HFFc6 (cell line): ENCODE measurements at regions not wholly inside any gene's neighbourhood (a gene's known extent, or its start where the extent isn't known, plus 50 kb on each side); places are given as distances from the start of the nearest gene placed in this dataset.
A peak's percentile ranks its signal among the peaks of the same experiment; 100 is the strongest.

ENCODE experiments used
- DNase-seq: peaks from one replicate; pipeline ENCODE4 v3.0.0-alpha.2; 2018
- H3K27ac Mint-ChIP-seq: 2 replicates; pipeline ENCODE4 v1.8.0; 2020; ENCODE audit warnings: mild to moderate bottlenecking, mixed read lengths
- H3K27me3 Mint-ChIP-seq: 2 replicates; pipeline ENCODE4 v1.8.0; 2021; ENCODE audit warnings: mild to moderate bottlenecking, moderate library complexity, mixed read lengths; ENCODE audit not compliant: insufficient read depth
- H3K36me3 Mint-ChIP-seq: 2 replicates; pipeline ENCODE4 v1.8.0; 2021; ENCODE audit warnings: low read depth, mixed read lengths
- H3K4me1 Mint-ChIP-seq: 2 replicates; pipeline ENCODE4 v1.8.0; 2020; ENCODE audit warnings: low read depth, mixed read lengths
- H3K4me3 Mint-ChIP-seq: 2 replicates; pipeline ENCODE4 v1.8.0; 2020; ENCODE audit warnings: mild to moderate bottlenecking, moderate library complexity, mixed read lengths
- H3K9me3 Mint-ChIP-seq: 2 replicates; pipeline ENCODE4 v1.8.0; 2020; ENCODE audit warnings: mild to moderate bottlenecking, mixed read lengths
- CTCF ChIP-seq: fragments of 200-600 bp; sonication (generic); IDR thresholded peaks from 2 replicates; pipeline ENCODE4 v1.5.0; 2021; ENCODE audit warnings: antibody characterized with exemption, mild to moderate bottlenecking

DNA sequence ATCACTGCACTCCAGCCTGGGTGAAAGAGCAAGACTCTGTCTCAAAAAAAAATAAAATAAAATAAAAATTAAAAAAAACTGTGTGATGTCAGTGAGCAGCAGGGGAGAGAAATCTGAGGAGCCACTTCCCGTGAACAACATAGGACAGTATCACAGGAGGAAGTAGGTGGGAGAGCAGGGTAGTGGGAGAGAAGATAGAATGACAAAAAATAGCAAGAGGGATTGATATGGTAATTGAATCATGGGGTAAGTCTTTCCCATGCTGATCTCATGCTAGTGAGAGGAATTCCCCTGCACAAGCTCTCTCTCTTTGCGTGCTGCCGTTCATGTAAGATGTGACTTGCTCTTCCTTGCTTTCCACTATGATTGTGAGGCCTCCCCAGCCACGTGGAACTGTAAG is 81.6 kb upstream of the PBX1 start:
- Mint-ChIP-seq H3K4me3 (no peak overlapping the region), H3K27me3 (no peaks in the 10 kb centered on the region), H3K4me1 (no peaks in the 10 kb centered on the region), H3K36me3 (no peaks in the 10 kb centered on the region), H3K27ac (no peak overlapping the region), H3K9me3 (no peaks in the 10 kb centered on the region)
- no peak for DNase-seq
- no peak for TF ChIP-seq CTCF

DNA sequence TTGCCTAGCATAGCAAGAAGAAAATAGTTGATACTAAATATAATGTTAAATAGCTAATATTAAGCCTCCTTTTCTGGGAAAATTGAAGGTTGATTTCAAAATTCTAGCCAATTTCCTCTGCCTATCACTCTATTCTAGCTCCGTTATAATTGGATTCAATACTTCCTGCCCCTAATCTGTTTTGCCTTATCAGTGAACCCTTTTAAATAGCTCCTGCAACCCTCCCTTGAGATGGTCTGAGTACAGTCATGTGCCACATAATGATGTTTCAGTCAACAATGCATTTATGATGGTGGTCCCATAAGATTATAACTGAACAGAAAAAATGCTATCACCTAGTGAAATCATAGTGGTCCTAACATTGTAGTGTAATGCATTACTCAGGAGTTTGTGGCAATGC is 79.7 kb upstream of the PBX1 start:
- Mint-ChIP-seq H3K36me3 (no peaks in the 10 kb centered on the region), H3K9me3 (no peaks in the 10 kb centered on the region), H3K27ac (no peak overlapping the region), H3K4me1 (no peaks in the 10 kb centered on the region), H3K4me3 (no peak overlapping the region), H3K27me3 (no peaks in the 10 kb centered on the region)
- DNase-seq = no peak
- no peak for TF ChIP-seq CTCF

DNA sequence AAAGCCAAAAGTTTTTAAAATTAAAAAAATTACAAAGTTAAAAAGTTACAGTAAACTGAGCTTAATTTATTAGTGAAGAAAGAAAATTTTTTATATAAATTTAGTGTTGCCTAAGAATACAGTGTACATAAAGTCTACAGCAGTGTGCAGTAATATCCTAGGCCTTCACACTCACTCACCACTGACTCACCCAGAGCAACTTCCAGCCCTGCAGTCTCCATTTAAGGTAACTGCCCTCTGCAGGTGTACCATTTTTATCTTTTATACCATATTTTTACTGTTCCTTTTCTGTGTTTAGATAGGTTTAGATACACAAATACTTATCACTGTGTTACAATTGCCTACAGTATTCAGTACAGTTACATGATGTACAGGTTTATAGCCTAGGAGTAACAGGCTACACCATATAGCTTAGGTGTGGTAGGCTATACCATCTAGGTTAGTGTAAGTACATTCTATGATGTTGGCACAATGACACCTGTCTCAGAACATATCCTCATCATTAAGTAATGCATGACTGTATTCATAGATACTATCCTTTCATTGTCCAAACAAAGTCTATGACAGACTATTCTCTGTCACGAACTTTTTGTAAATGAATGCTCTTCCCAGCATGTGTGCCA is 78.6 kb upstream of the PBX1 start:
- H3K36me3 Mint-ChIP-seq = no peaks in the 10 kb centered on the region
- TF ChIP-seq CTCF = no peak
- DNase-seq = no peak
- H3K27me3 Mint-ChIP-seq = no peaks in the 10 kb centered on the region
- no peaks in the 10 kb centered on the region for H3K9me3 Mint-ChIP-seq
- no peaks in the 10 kb centered on the region for H3K4me1 Mint-ChIP-seq
- H3K4me3 Mint-ChIP-seq = no peak overlapping the region
- H3K27ac Mint-ChIP-seq = no peak overlapping the region

GRCh38 chr1:164495905-164496304 is 63.1 kb upstream of the PBX1 start:
- Mint-ChIP-seq H3K4me1 (no peaks in the 10 kb centered on the region), H3K4me3 (no peak overlapping the region), H3K27ac (no peak overlapping the region), H3K36me3 (no peaks in the 10 kb centered on the region), H3K9me3 (no peaks in the 10 kb centered on the region), H3K27me3 (peaks cover 5% of the 10 kb centered on the region; the same call in 1 of the 2 replicates)
- no peak for DNase-seq
- no peak for TF ChIP-seq CTCF

DNA sequence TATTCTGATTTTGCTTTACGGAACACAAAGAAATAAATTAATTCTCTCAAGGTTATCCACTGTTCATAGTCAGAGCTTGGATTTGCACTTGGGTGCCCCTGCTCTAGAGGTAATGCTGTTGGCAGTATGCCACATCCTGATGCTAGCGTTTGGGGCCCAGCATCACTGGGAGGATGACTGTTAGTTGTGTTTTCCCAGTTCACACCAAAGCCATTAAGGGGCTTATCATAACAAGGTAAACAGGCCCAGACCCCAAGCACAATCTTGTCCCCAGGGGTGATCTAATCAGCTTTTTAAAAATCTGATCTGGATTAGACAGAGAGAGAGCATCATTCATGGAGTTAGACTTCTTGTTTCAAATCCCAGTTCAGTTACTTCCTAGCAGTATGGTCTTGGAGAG is 60.2 kb upstream of the PBX1 start:
- Mint-ChIP-seq H3K36me3 (no peaks in the 10 kb centered on the region), H3K4me1 (no peaks in the 10 kb centered on the region), H3K27ac (no peak overlapping the region), H3K9me3 (no peaks in the 10 kb centered on the region), H3K27me3 (peaks cover 2% of the 10 kb centered on the region; the same call in 1 of the 2 replicates), H3K4me3 (no peak overlapping the region)
- no peak for TF ChIP-seq CTCF
- DNase-seq = no peak

- DNase-seq = peak; percentile 8
- no peaks in the 10 kb centered on the region for H3K4me1 Mint-ChIP-seq
- no peaks in the 10 kb centered on the region for H3K9me3 Mint-ChIP-seq
- no peak overlapping the region for H3K27ac Mint-ChIP-seq
- no peaks in the 10 kb centered on the region for H3K36me3 Mint-ChIP-seq
- H3K27me3 Mint-ChIP-seq = peaks cover 6% of the 10 kb centered on the region
- H3K4me3 Mint-ChIP-seq = no peak overlapping the region
- TF ChIP-seq CTCF = no peak
Measured at GRCh38 chr1:164504749-164505148, 54.2 kb upstream of the PBX1 start.
